Epithelial cell of proximal tubule (primary cell): ENCODE measurements at regions not wholly inside any gene's neighbourhood (a gene's known extent, or its start where the extent isn't known, plus 50 kb on each side); places are given as distances from the start of the nearest gene placed in this dataset.

ENCODE experiments used
- DNase-seq: peaks from one replicate; pipeline ENCODE4 v3.0.0-alpha.2; 2011; ENCODE audit warnings: low read depth
- H3K4me3 ChIP-seq: 2 replicates; pipeline ENCODE4 v1.5.1; 2011; ENCODE audit warnings: low read depth, mild to moderate bottlenecking, low read length
- CTCF ChIP-seq: conservative IDR thresholded peaks from 2 replicates; pipeline ENCODE4 v1.5.1; 2012; ENCODE audit warnings: low read depth, mild to moderate bottlenecking, low read length

- no peak for TF ChIP-seq CTCF
- no peak overlapping the region for H3K4me3 ChIP-seq
- DNase-seq, result no peak
These were observed 410.1 kb downstream of the SUCLG1 start for GRCh38 chr2:84048964-84049363.

- TF ChIP-seq CTCF, result no peak
- DNase-seq, result no peak
- H3K4me3 ChIP-seq, result no peak overlapping the region
These were observed 417.6 kb downstream of the SUCLG1 start for GRCh38 chr2:84041506-84041905.

GRCh38 chr2:84040281-84040680, 418.8 kb downstream of the SUCLG1 start:
- DNase-seq, result no peak
- H3K4me3 ChIP-seq, result no peak overlapping the region
- TF ChIP-seq CTCF, result no peak

- H3K4me3 ChIP-seq, result no peak overlapping the region
- no peak for TF ChIP-seq CTCF
- DNase-seq, result no peak
These were observed 420.2 kb downstream of the SUCLG1 start for GRCh38 chr2:84038866-84039265.

- DNase-seq, result no peak
- TF ChIP-seq CTCF, result no peak
- no peak overlapping the region for H3K4me3 ChIP-seq
These were observed 425.6 kb downstream of the SUCLG1 start for GRCh38 chr2:84033347-84033974.

GRCh38 chr2:84031312-84032050, 427.6 kb downstream of the SUCLG1 start:
- no peak for DNase-seq
- TF ChIP-seq CTCF, result no peak

GRCh38 chr2:84029903-84030575, 429.0 kb downstream of the SUCLG1 start:
- no peak for DNase-seq
- H3K4me3 ChIP-seq, result no peak overlapping the region
- TF ChIP-seq CTCF, result no peak

More at GRCh38 chr2:84031312-84032050, 427.6 kb downstream of the SUCLG1 start:
- no peak overlapping the region for H3K4me3 ChIP-seq
